CD4-positive, alpha-beta T cell treated with Interleukin-17A for 4 hours (primary cell): ENCODE measurements at regions not wholly inside any gene's neighbourhood (a gene's known extent, or its start where the extent isn't known, plus 50 kb on each side); places are given as distances from the start of the nearest gene placed in this dataset.
"Not testable (repeated sequence)": the region's sequence is repeated elsewhere in the genome, so short reads cannot be mapped to it uniquely, and the experiment has no call there.

ENCODE experiments used
- DNase-seq: peaks from one replicate; pipeline ENCODE4 v3.0.0-alpha.2; 2020; ENCODE audit warnings: mixed read lengths

DNA sequence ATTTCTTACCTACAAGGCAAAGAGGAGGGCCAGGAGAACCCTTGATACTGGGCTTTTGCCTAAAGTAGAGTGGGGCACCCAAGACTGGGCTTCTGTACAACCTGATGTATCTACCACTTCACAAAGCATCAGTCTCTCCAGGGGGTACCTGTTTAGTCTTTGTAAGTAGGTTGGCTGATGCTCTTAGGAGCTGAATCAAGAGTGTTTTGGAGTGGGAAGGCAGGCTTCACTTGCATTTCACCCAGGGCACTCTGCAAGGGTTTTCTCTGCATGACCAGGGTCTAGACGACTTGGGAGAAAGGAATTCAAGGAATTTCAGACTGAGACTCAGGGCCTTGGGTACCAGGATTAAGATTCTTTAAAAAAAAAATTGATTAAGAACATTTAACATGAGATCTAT is 361.5 kb downstream of the RFC3 start:
- DNase-seq: no peak

DNA sequence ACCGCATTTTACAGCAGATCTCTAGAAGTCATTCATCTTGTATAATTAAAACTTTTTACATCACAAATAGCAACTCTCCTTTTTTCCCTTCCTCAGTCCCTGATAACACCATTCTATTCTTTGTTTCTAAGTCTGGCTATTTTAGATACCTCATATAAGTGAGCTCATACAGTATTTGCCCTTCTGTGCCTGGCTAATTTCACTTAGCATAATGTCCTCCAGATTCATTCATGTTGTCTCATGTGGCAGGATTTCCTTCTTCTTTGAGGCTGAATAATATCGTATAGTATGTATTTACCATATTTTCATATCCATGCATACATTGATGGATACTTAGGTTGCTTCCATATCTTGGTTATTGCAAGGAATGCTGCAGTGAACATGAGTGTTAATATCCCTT is 362.0 kb downstream of the RFC3 start:
- DNase-seq: no peak

DNA sequence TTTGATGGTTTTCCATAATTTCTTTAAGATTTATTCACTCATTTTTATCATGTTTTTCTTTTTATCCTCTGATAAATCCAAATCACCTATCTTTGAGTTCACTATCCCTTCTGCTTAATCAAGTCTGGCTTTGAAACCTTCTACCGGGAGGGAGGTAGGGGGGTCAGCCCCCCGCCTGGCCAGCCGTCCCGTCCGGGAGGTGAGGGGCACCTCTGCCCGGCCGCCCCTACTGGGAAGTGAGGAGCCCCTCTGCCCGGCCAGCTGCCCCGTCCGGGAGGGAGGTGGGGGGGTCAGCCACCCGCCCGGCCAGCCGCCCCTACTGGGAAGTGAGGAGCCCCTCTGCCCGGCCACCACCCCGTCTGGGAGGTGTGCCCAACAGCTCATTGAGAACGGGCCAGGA is 363.3 kb downstream of the RFC3 start:
- not testable (repeated sequence) for DNase-seq

DNA sequence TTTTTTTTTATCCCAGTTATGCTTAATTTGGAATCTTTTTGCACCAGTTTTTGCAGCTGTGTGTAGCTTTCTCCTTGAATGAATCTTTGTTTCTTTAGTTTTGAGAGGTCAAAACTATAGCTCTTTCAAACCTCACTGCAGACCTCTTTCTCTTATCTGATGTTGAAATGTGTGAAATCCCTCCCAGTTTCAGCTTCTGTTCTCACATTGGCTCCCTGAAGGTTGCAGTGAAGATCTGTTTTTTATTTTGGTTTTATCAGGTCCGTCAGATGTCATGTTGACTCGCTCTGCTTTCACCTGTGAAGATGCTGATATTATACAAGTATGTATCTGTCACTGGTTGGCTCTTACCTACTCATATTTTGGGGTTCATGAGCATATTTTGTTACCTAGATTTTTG is 372.0 kb downstream of the RFC3 start:
- DNase-seq: no peak

DNA sequence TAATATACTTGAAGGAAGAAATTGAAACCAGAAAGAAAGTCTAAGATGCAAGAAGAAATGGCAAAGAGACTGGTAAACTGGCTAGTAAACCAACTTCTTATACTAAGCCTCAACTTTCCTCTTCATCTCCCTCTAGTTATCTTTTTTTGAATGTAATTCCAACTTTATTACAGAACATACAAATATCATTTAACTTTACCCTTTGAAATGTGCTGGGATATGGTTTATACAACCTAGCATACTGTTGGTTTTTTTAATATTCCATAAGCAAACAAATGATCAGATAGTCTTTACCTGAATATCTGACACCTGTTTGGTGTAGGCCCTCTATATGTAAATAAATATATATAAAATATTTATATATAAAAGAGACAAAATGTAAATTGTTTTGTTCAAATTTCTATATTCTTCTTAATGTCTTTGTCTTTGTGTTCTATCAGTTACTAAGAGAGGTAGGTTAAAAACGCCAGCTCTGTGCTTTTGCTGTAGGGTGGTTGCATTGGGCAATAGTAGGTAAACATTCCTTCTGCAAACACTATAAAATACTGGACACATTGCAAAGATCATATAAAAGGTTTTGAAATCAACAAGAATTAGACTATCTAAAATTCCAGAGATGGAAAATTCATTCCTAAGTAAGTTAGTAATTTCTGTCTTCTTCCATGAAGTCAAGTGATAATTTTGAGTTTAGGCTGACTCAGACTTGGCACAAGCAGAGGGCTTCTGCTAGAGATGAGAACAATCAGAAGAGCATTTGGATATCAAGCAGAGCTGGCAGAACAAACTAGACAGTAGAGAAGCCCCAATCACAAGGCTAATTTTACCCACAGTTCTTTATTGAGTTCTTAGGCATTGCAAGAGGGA is 383.3 kb downstream of the RFC3 start:
- no peak for DNase-seq

DNA sequence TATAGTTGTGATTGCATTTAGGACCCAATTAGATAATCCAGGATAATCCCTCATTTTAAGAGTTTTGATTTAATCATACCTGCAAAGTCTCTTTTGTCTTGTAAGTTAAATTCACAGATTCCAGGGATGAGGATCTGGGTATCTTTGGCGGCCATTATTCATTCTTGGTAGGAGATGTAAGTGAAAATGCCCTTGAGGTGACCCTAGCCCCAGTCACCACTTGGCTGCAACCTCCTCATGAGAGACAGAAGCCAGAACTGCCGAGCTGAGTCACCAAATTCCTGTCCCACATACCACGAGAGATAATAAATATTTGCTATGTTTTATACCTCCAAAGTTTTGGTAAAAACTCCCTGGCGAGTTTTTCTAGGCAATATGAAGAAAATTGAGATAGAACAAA is 389.4 kb downstream of the RFC3 start:
- DNase-seq: no peak

DNA sequence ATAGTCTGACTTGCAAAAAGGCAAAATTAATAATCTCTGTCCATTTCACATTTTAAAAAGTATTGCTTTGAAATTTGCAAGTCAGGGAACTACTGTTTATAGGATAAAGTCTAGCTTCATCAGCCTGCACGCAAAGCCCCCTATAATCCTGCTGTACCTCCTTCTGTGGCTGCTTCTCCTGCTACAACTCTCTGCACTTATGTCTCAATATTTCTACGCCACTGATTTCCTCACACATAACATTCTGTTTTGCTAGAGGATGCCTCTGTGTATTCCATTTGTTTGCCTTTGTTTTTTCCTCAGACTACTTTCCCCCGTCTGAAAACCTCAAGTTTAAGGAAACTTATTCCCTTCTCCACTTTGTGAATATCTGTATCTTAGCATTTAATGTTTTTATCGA is 389.9 kb downstream of the RFC3 start:
- no peak for DNase-seq

GRCh38 chr13:34208336-34208735 is 390.4 kb downstream of the RFC3 start:
- DNase-seq: no peak

GRCh38 chr13:34210341-34210740 is 392.4 kb downstream of the RFC3 start:
- DNase-seq: no peak

DNA sequence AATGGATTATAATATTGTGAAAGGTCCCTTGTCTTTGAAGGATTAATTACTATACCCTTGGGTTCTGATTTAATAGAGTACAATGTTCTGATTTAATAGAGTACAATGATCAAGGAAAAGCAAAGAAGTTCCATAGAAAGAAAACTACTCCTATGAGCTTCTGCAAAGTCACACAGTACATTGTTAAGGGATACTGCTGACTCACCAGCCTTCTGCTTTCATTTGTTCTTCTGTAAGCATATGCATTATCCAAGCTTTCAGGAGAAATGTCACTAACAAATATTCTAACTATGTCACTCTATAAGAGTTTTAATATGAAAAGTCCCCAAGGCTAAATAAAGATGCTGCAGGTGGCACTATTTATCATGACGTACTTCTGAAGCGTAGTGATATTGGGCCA is 396.7 kb downstream of the RFC3 start:
- DNase-seq: no peak

- no peak for DNase-seq
Measured at GRCh38 chr13:34216256-34216655, 398.3 kb downstream of the RFC3 start.

DNA sequence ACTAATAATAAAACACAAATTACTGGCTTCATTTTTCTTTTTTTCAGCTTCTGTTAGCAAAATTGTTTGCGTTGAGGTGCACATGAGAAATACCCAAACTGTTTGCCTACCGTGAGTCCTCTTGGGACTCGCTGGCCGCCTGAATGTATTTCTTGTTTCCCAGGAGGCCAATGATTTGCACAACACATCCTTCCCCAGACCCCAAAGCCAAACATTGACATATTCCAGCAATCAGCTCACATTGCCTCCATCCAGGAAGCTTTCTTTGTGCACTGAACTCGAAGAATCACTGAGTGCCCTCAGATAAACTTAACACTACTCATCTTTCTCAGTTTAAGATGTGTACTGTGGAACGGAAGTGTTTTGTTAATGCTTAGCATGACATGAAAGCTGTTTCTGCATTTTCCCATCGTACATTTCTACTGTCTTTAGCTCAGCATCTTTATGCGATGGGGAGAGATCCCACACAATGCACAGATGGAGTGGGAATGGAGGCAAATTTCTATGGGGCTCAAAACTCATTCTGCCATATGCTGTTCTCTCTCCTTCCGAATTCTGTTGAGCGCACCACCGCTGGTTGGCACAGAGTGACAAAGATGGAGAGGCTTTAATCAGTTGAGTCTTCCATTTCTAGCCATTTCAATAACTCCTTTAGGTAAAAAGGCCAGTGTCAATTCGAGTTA is 399.5 kb downstream of the RFC3 start:
- DNase-seq: no peak

DNA sequence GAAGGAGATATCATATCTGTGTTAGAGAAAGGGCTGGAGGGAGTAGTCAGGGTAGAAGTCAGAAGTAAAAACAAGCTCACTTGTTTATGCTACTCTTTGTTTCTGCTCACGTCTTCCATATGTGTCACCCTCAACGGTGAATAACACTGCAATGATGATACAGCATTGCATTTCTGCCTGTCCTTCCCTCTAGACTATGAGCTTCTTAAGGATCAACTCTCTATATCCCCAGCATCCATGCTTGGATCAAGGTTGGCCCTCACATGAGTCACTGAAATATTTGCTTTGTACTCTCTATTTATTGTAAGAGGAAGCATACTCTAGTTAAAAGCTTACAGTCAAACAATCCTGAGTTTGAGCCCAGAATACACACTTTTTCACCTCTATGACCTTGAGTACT is 406.0 kb downstream of the RFC3 start:
- DNase-seq: no peak

DNA sequence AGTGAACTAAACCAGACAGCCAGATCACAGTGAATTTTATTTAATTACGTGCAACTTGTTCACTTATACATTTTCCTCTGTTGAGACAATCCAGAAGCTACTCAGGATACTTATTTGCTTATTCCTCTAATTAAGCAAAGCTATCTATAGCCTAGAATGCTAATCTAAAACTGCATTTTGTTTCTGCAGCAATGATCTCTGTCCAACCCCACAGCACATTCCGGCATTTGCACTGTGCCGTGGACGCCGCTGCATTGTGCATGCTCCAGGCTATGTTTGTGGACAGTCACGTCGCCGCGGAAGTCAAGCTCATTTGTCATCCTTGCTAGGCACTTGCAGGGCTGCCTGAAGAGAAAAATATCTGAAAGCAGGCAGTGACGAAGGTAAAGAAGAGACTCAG is 406.9 kb downstream of the RFC3 start:
- no peak for DNase-seq

- DNase-seq: no peak
Measured at GRCh38 chr13:34230271-34230670, 412.3 kb downstream of the RFC3 start.

DNA sequence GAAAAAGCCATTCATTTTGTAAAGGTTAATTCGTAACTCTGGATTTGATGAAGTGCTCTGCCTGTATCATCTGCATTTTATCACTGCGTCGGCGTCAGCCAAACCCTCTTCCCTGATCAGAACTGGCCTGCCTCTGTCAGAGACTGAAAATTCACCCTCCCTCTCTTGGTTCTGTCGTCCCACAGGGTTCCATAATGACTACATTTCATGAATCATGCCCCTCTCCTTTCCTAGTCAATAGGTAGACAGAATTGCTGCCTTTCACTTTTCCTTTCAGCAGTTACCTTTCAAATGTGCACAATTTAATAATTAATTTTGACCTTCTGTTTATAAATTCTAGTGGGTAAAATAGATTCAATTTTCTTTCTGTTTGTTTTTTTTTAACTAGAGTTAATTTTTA is 423.4 kb downstream of the RFC3 start:
- no peak for DNase-seq

- DNase-seq: no peak
Measured at GRCh38 chr13:34243403-34243802, 425.5 kb downstream of the RFC3 start.

GRCh38 chr13:34246511-34246910 is 428.6 kb downstream of the RFC3 start:
- no peak for DNase-seq

GRCh38 chr13:34247596-34247995 is 429.6 kb downstream of the RFC3 start:
- no peak for DNase-seq

- no peak for DNase-seq
Measured at GRCh38 chr13:34249546-34250039, 431.6 kb downstream of the RFC3 start.

DNA sequence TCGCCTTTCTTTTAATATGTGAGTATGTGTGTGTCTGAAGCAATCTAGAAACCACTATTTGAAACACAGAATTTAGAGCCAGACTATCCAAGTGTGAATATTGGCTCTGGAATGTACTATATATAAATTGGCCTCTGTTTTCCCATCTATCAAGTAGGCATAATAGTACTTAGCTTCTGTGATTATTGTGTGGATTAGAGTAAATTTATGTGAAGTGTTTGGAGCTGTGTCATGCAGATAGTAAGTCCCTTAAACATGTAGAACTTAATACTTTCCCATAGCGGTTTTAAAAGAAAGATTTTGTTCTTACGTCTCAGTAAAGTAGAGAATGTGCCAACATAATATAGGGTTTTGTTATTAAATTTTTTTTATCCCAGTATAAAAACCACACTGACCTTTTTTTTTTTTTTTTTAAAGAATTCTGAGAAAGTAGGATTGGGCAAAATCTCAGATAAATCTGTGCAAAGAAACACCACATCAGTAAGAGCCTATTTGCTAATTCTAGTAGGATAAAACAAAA is 432.3 kb downstream of the RFC3 start:
- no peak for DNase-seq

DNA sequence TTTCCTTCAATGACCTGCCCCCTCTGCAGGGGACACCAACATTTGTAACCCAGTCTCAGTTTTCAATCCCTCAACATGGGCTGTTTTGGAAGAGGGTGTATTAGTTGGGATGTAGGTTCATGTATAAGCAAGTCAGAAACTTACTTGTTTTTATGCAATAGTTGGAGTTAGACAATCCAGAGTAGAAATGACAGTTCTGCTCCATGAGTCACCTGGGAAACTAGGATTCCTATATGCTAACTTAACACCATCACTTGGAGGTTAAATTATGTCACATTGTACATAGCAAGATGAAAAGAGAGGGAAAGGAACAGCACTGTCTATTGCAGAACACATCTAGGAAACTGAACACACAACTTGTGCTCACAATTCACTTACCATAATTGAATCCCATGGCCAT is 436.4 kb downstream of the RFC3 start:
- DNase-seq: no peak

- DNase-seq: no peak
Measured at GRCh38 chr13:34255711-34256110, 437.8 kb downstream of the RFC3 start.

DNA sequence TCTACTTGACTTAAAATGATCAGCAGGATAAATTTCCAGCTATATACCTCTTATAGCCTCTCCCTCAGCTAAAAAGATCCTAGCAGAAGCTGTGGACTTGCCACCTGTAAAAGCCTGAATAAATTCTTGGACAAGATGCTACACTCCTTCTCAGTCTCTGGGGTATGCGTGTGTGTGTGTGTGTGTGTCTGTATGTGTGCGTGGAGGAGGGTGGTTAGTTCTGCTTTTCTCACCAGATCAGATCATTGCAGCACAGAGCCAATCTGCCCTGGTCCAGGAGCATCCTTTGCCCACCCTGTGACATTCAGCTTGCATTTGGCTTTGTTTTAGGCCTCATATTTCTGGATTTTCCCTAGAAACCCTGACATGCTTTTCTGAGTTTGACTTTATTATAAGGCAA is 438.3 kb downstream of the RFC3 start:
- no peak for DNase-seq
